Neural cell (in vitro differentiated cells): ENCODE measurements at regions not wholly inside any gene's neighbourhood (a gene's known extent, or its start where the extent isn't known, plus 50 kb on each side); places are given as distances from the start of the nearest gene placed in this dataset.

Source experiments
- CTCF ChIP-seq: fragments of 450-650 bp; IDR thresholded peaks from 2 replicates; pipeline ENCODE4 v1.5.1; 2014; ENCODE audit warnings: antibody characterized with exemption, mild to moderate bottlenecking, moderate library complexity; ENCODE audit not compliant: poor library complexity, severe bottlenecking
- EP300 ChIP-seq: fragments of 450-650 bp; conservative IDR thresholded peaks from 2 replicates; pipeline ENCODE4 v1.6.1; 2014; ENCODE audit warnings: antibody characterized with exemption, mild to moderate bottlenecking, moderate library complexity; ENCODE audit not compliant: poor library complexity, severe bottlenecking
- EZH2 ChIP-seq: fragments of 200-600, 300-800 bp; shearing (Covaris generic), sonication (generic); IDR thresholded peaks from 2 replicates; pipeline ENCODE4 v1.6.1; 2014; ENCODE audit warnings: antibody characterized with exemption, low read length, borderline replicate concordance, mild to moderate bottlenecking; ENCODE audit not compliant: insufficient read depth, poor library complexity, severe bottlenecking
- MXI1 ChIP-seq: fragments of 450-650 bp; conservative IDR thresholded peaks from 2 replicates; pipeline ENCODE4 v1.6.1; 2014; ENCODE audit warnings: antibody characterized with exemption, mild to moderate bottlenecking; ENCODE audit not compliant: poor library complexity, severe bottlenecking
- POLR2AphosphoS5 ChIP-seq: IDR thresholded peaks from 2 replicates; pipeline ENCODE4 v1.6.1; 2012
- RAD21 ChIP-seq: fragments of 450-650 bp; conservative IDR thresholded peaks from 2 replicates; pipeline ENCODE4 v1.6.1; 2014; ENCODE audit warnings: antibody characterized with exemption, mild to moderate bottlenecking, moderate library complexity
- SMC3 ChIP-seq: fragments of 450-650 bp; conservative IDR thresholded peaks from 2 replicates; pipeline ENCODE4 v1.6.1; 2014; ENCODE audit warnings: antibody characterized with exemption, mild to moderate bottlenecking, moderate library complexity; ENCODE audit not compliant: poor library complexity
- TAF1 ChIP-seq: IDR thresholded peaks from 2 replicates; pipeline ENCODE4 v1.6.1; 2012; ENCODE audit warnings: low read depth
- TF ChIP-seq, protein P1 (sequence below): IDR thresholded peaks from 2 replicates; pipeline ENCODE4 v1.6.1; 2012; ENCODE audit warnings: borderline replicate concordance

- TF ChIP-seq CTCF (no peak), EP300 (no peak), POLR2AphosphoS5 (no peak), EZH2 (no peak), TAF1 (no peak), SMC3 (no peak), RAD21 (no peak), MXI1 (no peak)
- TF ChIP-seq, protein P1, sequence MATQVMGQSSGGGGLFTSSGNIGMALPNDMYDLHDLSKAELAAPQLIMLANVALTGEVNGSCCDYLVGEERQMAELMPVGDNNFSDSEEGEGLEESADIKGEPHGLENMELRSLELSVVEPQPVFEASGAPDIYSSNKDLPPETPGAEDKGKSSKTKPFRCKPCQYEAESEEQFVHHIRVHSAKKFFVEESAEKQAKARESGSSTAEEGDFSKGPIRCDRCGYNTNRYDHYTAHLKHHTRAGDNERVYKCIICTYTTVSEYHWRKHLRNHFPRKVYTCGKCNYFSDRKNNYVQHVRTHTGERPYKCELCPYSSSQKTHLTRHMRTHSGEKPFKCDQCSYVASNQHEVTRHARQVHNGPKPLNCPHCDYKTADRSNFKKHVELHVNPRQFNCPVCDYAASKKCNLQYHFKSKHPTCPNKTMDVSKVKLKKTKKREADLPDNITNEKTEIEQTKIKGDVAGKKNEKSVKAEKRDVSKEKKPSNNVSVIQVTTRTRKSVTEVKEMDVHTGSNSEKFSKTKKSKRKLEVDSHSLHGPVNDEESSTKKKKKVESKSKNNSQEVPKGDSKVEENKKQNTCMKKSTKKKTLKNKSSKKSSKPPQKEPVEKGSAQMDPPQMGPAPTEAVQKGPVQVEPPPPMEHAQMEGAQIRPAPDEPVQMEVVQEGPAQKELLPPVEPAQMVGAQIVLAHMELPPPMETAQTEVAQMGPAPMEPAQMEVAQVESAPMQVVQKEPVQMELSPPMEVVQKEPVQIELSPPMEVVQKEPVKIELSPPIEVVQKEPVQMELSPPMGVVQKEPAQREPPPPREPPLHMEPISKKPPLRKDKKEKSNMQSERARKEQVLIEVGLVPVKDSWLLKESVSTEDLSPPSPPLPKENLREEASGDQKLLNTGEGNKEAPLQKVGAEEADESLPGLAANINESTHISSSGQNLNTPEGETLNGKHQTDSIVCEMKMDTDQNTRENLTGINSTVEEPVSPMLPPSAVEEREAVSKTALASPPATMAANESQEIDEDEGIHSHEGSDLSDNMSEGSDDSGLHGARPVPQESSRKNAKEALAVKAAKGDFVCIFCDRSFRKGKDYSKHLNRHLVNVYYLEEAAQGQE = no peak
Measured at GRCh38 chr12:18207266-18207665, 54.1 kb upstream of the PIK3C2G start.
